Natural killer cell (primary cell): ENCODE measurements at regions not wholly inside any gene's neighbourhood (a gene's known extent, or its start where the extent isn't known, plus 50 kb on each side); places are given as distances from the start of the nearest gene placed in this dataset.

Source experiments
- ATAC-seq, 3 donors: fragments of 150-1000 bp in 2 of 3; fragments of 200-7000 bp in 1 of 3; cut with Tn5 transposase; 1 replicate in 1 of 3; 2 replicates in 2 of 3; pipeline ENCODE4 v1.10.0; 2021; ENCODE audit warnings: mild to moderate bottlenecking in 2 of 3, moderate library complexity in 2 of 3
- DNase-seq, 2 donors: peaks; one replicate each; pipeline versions ENCODE4 v3.0.0 to v3.0.0-alpha.2; 2013 to 2021; ENCODE audit warnings: mixed read lengths in 1 of 2
- H3K27ac ChIP-seq: one replicate; pipeline ENCODE4 v1.5.1; 2013; ENCODE audit warnings: mild to moderate bottlenecking, low read length
- H3K27me3 ChIP-seq: one replicate; pipeline ENCODE4 v1.6.1; 2013; ENCODE audit warnings: low read length; ENCODE audit not compliant: control insufficient read depth, insufficient read depth
- H3K36me3 ChIP-seq: one replicate; pipeline ENCODE4 v1.6.1; 2013; ENCODE audit warnings: low read length; ENCODE audit not compliant: control insufficient read depth, insufficient read depth
- H3K4me1 ChIP-seq: one replicate; pipeline ENCODE4 v1.6.1; 2013; ENCODE audit warnings: low read length; ENCODE audit not compliant: control insufficient read depth, insufficient read depth
- H3K4me3 ChIP-seq: one replicate; pipeline ENCODE4 v1.5.1; 2013; ENCODE audit warnings: low read length
- H3K9me3 ChIP-seq: one replicate; pipeline ENCODE4 v1.6.1; 2013; ENCODE audit warnings: low read length; ENCODE audit not compliant: control insufficient read depth, insufficient read depth
- H3K27ac Mint-ChIP-seq, 2 donors: one replicate each; pipeline ENCODE4 v1.8.0; 2022; ENCODE audit warnings: mild to moderate bottlenecking in 2 of 2, mixed read lengths in 2 of 2, moderate library complexity in 1 of 2
- H3K27me3 Mint-ChIP-seq, 2 donors: one replicate each; pipeline ENCODE4 v1.8.0; 2022; ENCODE audit warnings: low read depth in 2 of 2, mixed read lengths in 2 of 2
- H3K36me3 Mint-ChIP-seq: one replicate; pipeline ENCODE4 v1.8.0; 2022; ENCODE audit warnings: mixed read lengths
- H3K4me1 Mint-ChIP-seq, 2 donors: one replicate each; pipeline ENCODE4 v1.8.0; 2022; ENCODE audit warnings: mixed read lengths in 2 of 2
- H3K4me3 Mint-ChIP-seq: one replicate; pipeline ENCODE4 v1.8.0; 2022; ENCODE audit warnings: mild to moderate bottlenecking, moderate library complexity, mixed read lengths
- H3K9me3 Mint-ChIP-seq, 2 donors: one replicate each; pipeline ENCODE4 v1.8.0; 2022; ENCODE audit warnings: mixed read lengths in 2 of 2
- WGBS: methylation state at CpG from one replicate; pipeline ENCODE4 v1.1.7; 2013; ENCODE audit warnings: missing lambda C conversion rate; ENCODE audit not compliant: insufficient coverage; 5-methylcytosine and 5-hydroxymethylcytosine counted together
- intact Hi-C: fragments of 100-400 bp; cut with micrococcal nuclease; formaldehyde crosslinking; loops from one replicate; pipeline ENCODE4 v1.14.2; 2022
- TF ChIP-seq, protein P1 (sequence below): fragments of 200-600 bp; IDR thresholded peaks from one replicate; pipeline ENCODE4 v1.8.0; 2022; ENCODE audit warnings: antibody characterized with exemption

DNA sequence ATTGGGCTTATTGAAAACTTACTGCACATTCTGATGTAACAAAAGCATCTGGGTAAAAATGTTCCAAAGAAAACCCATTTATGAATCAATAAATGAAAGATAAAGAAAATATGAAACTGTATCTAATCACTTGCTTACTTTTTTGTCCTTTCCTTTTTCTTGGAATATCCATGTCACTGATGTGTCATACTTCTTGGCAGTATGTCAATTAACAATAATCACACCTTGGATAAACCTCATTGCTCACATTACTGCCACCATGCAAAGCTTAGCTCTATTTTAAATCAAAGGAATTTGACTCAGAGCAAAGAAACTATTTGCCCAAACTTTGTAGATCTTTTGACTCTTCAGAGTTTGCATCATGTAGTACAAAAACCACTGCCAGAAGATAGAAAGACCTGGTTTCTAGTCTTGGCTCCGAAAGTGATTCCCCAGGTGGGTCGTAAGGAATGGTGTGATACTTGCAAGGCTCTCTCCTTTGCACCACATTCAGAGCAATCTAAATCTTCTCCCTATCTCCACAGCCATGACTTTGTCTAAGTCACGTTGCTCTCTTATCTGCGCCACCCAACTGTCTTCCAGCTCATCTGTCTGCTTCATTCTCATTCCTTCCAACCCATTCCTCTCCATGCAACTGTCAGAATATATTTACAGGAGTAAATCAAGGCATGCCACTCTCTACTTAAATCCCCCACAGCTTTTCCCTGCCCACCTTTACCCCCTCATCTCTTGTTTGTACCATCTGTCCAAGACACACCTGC lies 311.9 kb downstream of the COG6 start:
- Mint-ChIP-seq H3K9me3 (no peaks in the 10 kb centered on the region), H3K4me3 (no peak overlapping the region), H3K27ac (no peak overlapping the region), H3K36me3 (no peaks in the 10 kb centered on the region), H3K27me3 (peaks cover 18 to 22% of the 10 kb centered on the region in 2 donors), H3K4me1 (no peaks in the 10 kb centered on the region)
- Histone ChIP-seq H3K36me3 (no peaks in the 10 kb centered on the region), H3K4me3 (no peak overlapping the region), H3K9me3 (no peaks in the 10 kb centered on the region), H3K27ac (no peak overlapping the region), H3K4me1 (no peaks in the 10 kb centered on the region), H3K27me3 (no peaks in the 10 kb centered on the region)
- ATAC-seq (no peak), DNase-seq (no peak)
- intact Hi-C loops, result no loop called here
- WGBS, result 94% methylated on average over 4 of the region's 4 CpGs
- TF ChIP-seq, protein P1, sequence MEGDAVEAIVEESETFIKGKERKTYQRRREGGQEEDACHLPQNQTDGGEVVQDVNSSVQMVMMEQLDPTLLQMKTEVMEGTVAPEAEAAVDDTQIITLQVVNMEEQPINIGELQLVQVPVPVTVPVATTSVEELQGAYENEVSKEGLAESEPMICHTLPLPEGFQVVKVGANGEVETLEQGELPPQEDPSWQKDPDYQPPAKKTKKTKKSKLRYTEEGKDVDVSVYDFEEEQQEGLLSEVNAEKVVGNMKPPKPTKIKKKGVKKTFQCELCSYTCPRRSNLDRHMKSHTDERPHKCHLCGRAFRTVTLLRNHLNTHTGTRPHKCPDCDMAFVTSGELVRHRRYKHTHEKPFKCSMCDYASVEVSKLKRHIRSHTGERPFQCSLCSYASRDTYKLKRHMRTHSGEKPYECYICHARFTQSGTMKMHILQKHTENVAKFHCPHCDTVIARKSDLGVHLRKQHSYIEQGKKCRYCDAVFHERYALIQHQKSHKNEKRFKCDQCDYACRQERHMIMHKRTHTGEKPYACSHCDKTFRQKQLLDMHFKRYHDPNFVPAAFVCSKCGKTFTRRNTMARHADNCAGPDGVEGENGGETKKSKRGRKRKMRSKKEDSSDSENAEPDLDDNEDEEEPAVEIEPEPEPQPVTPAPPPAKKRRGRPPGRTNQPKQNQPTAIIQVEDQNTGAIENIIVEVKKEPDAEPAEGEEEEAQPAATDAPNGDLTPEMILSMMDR, result no peak

DNA sequence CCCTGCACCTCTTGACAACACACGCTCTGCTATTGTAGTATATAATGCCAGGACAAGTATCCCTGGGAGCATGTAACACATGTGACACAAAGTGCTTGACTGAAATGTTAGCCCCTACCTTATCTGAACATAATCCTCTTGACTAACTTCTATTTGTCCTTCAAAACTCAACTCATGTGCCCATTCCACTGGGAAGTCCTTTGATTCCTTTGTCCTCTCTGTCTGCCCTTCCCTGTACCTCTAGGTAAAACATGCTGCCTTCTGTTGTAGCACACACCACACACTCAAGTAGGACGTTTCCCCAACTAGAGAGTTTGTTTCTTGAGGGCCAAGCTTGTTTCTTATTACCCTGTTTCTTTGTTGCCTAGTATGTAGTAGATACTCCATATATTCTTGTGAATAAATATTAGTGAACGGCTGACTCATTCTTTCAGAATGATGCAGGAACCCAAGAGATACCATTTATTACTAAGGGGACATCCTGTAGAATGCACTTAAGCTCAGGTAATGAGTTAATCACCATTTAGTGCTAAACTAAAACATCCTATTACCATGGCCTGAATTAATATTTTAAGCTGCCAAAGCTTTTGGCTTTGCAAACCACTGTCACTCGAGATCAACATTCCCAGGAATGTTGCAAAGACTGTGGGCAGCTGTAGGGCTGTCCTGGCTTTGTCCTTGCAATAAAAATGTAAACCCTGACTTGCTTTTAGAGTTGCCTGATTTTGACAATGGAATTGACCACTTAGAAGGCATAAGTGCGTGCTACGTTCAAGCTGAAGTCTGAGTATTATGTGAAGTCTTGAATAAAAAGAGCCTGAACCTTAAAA lies 313.4 kb downstream of the COG6 start:
- WGBS, result 86% methylated on average over 5 of the region's 6 CpGs

DNA sequence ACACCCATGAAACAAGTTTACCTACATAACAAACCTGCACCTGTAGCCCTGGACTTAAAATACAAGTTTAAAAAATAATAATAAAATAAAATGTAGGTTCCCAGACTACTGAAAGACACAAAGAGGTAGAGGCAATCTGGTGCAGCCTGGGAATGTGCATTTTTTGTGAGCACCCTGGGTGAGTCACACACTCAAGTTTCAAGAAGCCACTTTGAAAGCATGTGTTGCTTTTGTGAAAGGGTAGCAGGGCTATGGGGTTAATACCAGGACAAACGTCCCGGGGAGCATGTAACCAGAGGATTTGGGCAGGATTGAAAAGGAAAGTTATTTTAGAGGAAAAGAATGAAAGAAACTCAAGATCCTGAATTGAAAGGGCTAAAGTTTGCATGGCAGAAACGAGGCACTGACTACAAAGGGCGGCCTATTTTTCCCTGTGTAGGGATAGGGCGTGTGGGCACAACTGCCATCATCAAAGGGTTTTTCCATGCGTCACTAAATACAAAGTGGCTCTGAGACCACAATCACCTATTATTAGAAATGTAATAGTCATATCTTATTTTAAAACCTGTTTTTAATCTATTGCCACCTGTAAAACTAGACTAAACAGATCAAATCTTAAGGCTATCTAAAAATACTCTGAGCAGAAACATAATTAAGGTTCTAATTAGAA lies 314.9 kb downstream of the COG6 start:
- Histone ChIP-seq H3K36me3 (no peaks in the 10 kb centered on the region), H3K27ac (no peak overlapping the region), H3K4me1 (no peaks in the 10 kb centered on the region), H3K27me3 (no peaks in the 10 kb centered on the region), H3K9me3 (no peaks in the 10 kb centered on the region), H3K4me3 (no peak overlapping the region)
- 85% methylated on average over 5 of the region's 6 CpGs for WGBS
- no peaks in the 10 kb centered on the region for H3K36me3 Mint-ChIP-seq
- DNase-seq (no peak), ATAC-seq (no peak)
- H3K4me3 Mint-ChIP-seq, result no peak overlapping the region
- intact Hi-C loops, result no loop called here
- H3K4me1 Mint-ChIP-seq, result no peaks in the 10 kb centered on the region
- no peak overlapping the region for H3K27ac Mint-ChIP-seq
- H3K27me3 Mint-ChIP-seq, result peaks cover 18 to 19% of the 10 kb centered on the region in 2 donors
- H3K9me3 Mint-ChIP-seq, result no peaks in the 10 kb centered on the region
- TF ChIP-seq, protein P1, result no peak

More for the DNA sequence above, 313.4 kb downstream of the COG6 start:
- Mint-ChIP-seq H3K4me3 (no peak overlapping the region), H3K9me3 (no peaks in the 10 kb centered on the region), H3K4me1 (no peaks in the 10 kb centered on the region), H3K27me3 (peaks cover 18 to 22% of the 10 kb centered on the region in 2 donors), H3K36me3 (no peaks in the 10 kb centered on the region), H3K27ac (no peak overlapping the region)
- H3K27me3 ChIP-seq, result no peaks in the 10 kb centered on the region
- no peak for DNase-seq
- H3K9me3 ChIP-seq, result no peaks in the 10 kb centered on the region
- no peak overlapping the region for H3K27ac ChIP-seq
- H3K4me1 ChIP-seq, result no peaks in the 10 kb centered on the region
- TF ChIP-seq, protein P1, result no peak
- intact Hi-C loops, result no loop called here
- no peak for ATAC-seq
- no peaks in the 10 kb centered on the region for H3K36me3 ChIP-seq
- no peak overlapping the region for H3K4me3 ChIP-seq
